ENCODE measurements at regions not wholly inside any gene's neighbourhood (a gene's known extent, or its start where the extent isn't known, plus 50 kb on each side); places are given as distances from the start of the nearest gene placed in this dataset.
"Not testable (repeated sequence)": the region's sequence is repeated elsewhere in the genome, so short reads cannot be mapped to it uniquely, and the experiment has no call there.

DNA sequence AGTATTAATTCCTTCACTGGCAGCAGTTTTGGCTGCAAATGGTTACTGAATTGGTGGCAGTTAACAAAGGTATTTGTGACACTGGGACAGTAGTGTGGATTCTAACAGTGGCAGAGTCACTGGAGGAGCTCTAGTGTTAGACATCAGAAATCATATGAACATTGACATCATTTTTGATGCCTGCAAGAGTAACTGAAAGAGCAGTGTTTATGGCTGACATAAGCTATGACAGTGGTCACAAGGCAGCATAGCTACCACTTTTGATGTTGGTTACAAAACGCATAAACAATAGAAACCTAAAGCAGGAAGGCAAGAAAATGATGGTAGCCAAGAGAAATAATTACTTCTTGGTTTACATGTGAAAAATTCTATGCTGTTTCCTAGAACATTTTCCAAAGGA lies 326.7 kb upstream of the MAN1A1 start:
- no peaks in the 10 kb centered on the region for H3K36me3 ChIP-seq (ENCODE audit: control insufficient read depth, insufficient read depth, low read length)
- no peak overlapping the region for H3K4me3 ChIP-seq (ENCODE audit: low read depth, low read length)
- H3K27me3 ChIP-seq (ENCODE audit: control insufficient read depth, insufficient read depth, low read length) = no peaks in the 10 kb centered on the region
- CTCF ChIA-PET = no interaction called here
- POLR2A ChIA-PET = no interaction called here
- TF ChIP-seq, protein P1, sequence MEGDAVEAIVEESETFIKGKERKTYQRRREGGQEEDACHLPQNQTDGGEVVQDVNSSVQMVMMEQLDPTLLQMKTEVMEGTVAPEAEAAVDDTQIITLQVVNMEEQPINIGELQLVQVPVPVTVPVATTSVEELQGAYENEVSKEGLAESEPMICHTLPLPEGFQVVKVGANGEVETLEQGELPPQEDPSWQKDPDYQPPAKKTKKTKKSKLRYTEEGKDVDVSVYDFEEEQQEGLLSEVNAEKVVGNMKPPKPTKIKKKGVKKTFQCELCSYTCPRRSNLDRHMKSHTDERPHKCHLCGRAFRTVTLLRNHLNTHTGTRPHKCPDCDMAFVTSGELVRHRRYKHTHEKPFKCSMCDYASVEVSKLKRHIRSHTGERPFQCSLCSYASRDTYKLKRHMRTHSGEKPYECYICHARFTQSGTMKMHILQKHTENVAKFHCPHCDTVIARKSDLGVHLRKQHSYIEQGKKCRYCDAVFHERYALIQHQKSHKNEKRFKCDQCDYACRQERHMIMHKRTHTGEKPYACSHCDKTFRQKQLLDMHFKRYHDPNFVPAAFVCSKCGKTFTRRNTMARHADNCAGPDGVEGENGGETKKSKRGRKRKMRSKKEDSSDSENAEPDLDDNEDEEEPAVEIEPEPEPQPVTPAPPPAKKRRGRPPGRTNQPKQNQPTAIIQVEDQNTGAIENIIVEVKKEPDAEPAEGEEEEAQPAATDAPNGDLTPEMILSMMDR (IDR thresholded peaks at IDR 0.05; ENCODE audit: insufficient read depth, low read depth, low read length) = no peak
- DNase-seq (ENCODE audit: low read depth) = no peak

DNA sequence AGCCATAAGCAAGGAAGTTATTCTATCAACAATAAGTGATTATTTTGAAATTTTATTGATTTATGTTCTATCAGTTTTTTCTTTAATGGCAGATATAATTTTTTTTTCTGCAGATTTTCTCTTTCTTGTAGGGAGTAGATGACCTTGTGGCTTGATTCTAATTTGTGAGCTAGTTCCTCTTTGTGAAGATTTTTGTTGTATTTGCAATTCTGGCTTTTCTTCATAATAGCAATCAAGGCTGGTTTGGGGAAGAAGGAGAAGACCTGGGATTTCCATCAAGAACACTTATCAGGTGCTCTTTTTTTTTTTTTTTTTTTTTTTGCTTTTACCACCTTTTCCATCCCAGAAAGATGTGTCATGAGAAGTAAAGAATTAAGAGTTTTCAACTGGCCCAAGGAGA lies 324.2 kb upstream of the MAN1A1 start:
- CTCF ChIA-PET = interaction anchor here (1.1 kb wide), 1 partner anchor 9 kb away, joined by 5 read pairs; no protein-coding TSS in a partner anchor
- H3K27me3 ChIP-seq (ENCODE audit: control insufficient read depth, insufficient read depth, low read length) = no peaks in the 10 kb centered on the region
- no peaks in the 10 kb centered on the region for H3K36me3 ChIP-seq (ENCODE audit: control insufficient read depth, insufficient read depth, low read length)
- TF ChIP-seq, protein P1 (IDR thresholded peaks at IDR 0.05; ENCODE audit: insufficient read depth, low read depth, low read length) = no peak
- H3K4me3 ChIP-seq (ENCODE audit: low read depth, low read length) = no peak overlapping the region
- POLR2A ChIA-PET = no interaction called here
- DNase-seq (ENCODE audit: low read depth) = no peak

DNA sequence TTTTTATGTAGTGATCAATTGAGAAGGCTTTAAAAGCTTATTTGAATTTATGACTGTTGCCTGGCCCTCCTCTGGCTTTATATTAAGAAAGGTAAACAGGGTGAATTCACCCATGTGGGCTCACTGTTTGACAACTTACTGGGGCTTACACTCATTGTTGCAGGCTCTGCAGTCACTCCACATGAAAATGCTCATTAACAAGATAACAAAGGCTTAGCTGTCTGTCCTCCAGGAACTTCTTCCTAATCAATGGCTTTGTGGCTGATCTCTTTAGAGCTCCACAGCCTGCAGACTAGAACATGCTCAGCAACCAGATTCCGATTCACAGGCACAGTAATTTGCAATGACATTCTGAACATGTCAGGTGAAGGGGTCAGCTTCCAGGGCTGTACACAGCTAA lies 323.2 kb upstream of the MAN1A1 start:
- CTCF ChIA-PET = interaction anchor here (1.1 kb wide), 1 partner anchor 10 kb away, joined by 5 read pairs; no protein-coding TSS in a partner anchor

DNA sequence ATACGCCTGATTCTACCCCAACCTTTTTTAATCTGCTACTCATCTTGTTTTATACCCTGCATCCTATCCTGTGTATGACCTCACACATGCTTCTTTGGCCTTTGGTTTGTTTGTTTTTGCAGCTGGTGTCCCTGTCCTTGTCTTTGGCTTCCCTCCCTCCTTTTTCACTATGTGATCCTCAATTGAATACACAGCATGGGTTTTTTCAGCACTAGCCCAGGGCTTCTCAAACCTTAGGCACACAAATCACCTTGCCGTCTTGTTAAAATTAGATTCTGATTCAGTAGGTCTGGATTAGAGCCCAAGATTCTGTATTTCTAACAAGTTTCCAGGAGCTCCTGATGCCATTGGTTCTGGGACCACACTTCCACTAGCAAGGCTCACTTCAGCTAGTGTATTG lies 321.5 kb upstream of the MAN1A1 start:
- CTCF ChIA-PET = no interaction called here

More for the DNA sequence above, 323.2 kb upstream of the MAN1A1 start:
- POLR2A ChIA-PET = no interaction called here
- no peak for DNase-seq (ENCODE audit: low read depth)
- TF ChIP-seq, protein P1 (IDR thresholded peaks at IDR 0.05; ENCODE audit: insufficient read depth, low read depth, low read length) = no peak
- Histone ChIP-seq H3K4me3 (ENCODE audit: low read depth, low read length) (no peak overlapping the region), H3K36me3 (ENCODE audit: control insufficient read depth, insufficient read depth, low read length) (no peaks in the 10 kb centered on the region), H3K27me3 (ENCODE audit: control insufficient read depth, insufficient read depth, low read length) (no peaks in the 10 kb centered on the region)

DNA sequence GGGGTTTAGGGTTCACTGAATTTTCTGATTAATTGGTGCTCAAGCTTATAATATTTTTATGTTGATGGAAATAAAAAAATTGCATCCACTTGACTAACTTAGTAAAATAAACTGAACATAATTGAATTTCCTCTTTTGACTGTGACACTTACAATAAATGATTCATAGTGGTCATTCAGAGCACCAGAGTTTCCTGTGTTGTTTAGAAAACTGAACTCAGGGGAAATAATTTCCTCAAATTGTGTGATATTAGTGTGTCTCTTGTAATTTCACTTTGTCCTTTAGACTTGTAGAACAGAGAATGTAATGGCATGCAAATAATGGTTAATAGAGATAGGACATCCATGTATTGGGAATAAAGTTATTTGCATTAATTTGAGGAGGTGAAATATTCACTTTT lies 319.7 kb upstream of the MAN1A1 start:
- H3K36me3 ChIP-seq (ENCODE audit: control insufficient read depth, insufficient read depth, low read length) = no peaks in the 10 kb centered on the region
- H3K4me3 ChIP-seq (ENCODE audit: low read depth, low read length) = no peak overlapping the region
- DNase-seq (ENCODE audit: low read depth) = no peak
- POLR2A ChIA-PET = no interaction called here
- no peaks in the 10 kb centered on the region for H3K27me3 ChIP-seq (ENCODE audit: control insufficient read depth, insufficient read depth, low read length)
- CTCF ChIA-PET = no interaction called here
- TF ChIP-seq, protein P1 (IDR thresholded peaks at IDR 0.05; ENCODE audit: insufficient read depth, low read depth, low read length) = no peak

More for the DNA sequence above, 321.5 kb upstream of the MAN1A1 start:
- H3K4me3 ChIP-seq (ENCODE audit: low read depth, low read length) = no peak overlapping the region
- no peaks in the 10 kb centered on the region for H3K27me3 ChIP-seq (ENCODE audit: control insufficient read depth, insufficient read depth, low read length)
- TF ChIP-seq, protein P1 (IDR thresholded peaks at IDR 0.05; ENCODE audit: insufficient read depth, low read depth, low read length) = no peak
- H3K36me3 ChIP-seq (ENCODE audit: control insufficient read depth, insufficient read depth, low read length) = no peaks in the 10 kb centered on the region
- no peak for DNase-seq (ENCODE audit: low read depth)
- POLR2A ChIA-PET = no interaction called here

DNA sequence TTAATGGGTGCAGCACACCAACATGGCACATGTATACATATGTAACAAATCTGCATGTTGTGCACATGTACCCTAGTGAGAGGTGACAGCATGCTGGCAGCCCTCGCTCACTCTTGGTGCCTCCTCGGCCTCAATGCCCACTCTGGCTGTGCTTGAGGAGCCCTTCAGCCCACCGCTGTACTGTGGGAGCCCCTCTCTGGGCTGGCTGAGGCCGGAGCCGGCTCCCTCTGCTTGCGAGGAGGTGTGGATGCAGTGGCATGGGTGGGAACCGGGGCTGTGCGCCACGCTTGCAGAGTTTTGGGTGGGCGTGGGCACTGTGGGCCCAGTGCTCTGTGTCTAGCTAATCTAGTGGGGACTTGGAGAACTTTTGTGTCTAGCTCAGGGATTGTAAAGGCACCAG lies 315.9 kb upstream of the MAN1A1 start:
- DNase-seq (ENCODE audit: low read depth); POLR2A ChIA-PET: not testable (repeated sequence)

More for the DNA sequence above, 315.9 kb upstream of the MAN1A1 start:
- CTCF ChIA-PET; H3K27me3 ChIP-seq (ENCODE audit: control insufficient read depth, insufficient read depth, low read length); H3K36me3 ChIP-seq (ENCODE audit: control insufficient read depth, insufficient read depth, low read length); H3K4me3 ChIP-seq (ENCODE audit: low read depth, low read length): not testable (repeated sequence)
